ENCODE measurements at regions not wholly inside any gene's neighbourhood (a gene's known extent, or its start where the extent isn't known, plus 50 kb on each side); places are given as distances from the start of the nearest gene placed in this dataset.
A peak's percentile ranks its signal among the peaks of the same experiment; 100 is the strongest.

GRCh38 chr14:76948976-76949375, 79.5 kb downstream of the IRF2BPL start:
- no peak for DNase-seq (ENCODE audit: low read depth in 2 of 2)

GRCh38 chr14:76948213-76948947, 80.1 kb downstream of the IRF2BPL start:
- no peak for DNase-seq (ENCODE audit: low read depth in 2 of 2)

DNA sequence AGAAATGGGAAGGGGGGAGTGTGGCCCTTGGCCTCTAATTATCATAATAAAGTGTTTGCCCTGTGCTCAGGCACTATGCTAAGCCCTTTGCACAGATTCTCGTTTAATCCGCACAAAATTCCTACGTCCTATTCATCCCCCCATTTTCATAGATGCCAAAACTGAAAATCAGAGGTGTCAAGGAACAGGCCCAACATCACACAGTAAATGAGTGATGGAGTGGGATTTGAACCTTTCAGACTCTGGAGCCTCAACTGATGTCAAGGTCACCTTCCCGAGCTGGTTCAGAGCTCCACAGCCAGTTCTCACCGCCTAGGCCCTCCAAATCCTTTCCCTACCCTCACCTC, 80.7 kb downstream of the IRF2BPL start:
- no peak for DNase-seq (ENCODE audit: low read depth in 2 of 2)

DNA sequence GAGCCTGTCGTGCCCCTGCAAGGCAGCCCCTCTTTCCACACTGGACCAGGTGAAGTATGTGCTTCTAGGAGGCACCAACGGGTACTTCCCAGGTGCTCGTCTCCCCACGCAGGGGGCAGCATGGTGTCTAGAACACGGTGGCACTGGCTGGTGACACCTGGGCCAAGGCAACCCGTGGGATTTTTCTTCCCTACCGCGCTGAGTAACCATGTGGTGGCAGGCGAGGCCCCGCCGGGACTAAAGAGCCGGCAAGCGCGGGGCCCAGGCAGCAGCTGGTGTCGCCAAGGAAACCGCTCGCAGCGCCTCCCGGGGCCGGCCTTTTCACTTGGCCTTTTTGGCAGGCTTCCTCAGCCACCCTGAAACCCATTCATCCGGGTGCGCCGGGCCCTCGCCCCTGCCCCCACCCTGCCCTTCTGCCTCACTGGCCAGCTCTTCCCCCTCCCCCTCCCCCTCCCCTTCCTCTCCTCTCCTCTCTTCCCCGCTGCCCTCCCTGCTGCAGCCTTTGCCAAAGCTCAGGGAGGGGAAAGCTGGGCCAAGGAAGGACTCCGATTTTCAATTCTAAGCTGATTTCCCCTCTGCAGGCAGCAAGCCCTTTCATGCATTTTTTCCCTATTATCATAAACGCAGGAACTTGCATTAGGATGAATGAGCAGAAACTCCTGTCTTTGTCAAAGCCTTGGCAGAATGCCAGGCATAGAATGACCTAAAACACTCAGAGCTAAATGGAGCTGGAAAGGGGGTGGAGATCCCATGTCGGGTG, 81.2 kb downstream of the IRF2BPL start:
- peak; percentile 45 to 51 for DNase-seq (ENCODE audit: low read depth in 2 of 2)

- no peak for DNase-seq (ENCODE audit: low read depth in 2 of 2)
These were observed 81.8 kb downstream of the IRF2BPL start for GRCh38 chr14:76946753-76947077.

DNA sequence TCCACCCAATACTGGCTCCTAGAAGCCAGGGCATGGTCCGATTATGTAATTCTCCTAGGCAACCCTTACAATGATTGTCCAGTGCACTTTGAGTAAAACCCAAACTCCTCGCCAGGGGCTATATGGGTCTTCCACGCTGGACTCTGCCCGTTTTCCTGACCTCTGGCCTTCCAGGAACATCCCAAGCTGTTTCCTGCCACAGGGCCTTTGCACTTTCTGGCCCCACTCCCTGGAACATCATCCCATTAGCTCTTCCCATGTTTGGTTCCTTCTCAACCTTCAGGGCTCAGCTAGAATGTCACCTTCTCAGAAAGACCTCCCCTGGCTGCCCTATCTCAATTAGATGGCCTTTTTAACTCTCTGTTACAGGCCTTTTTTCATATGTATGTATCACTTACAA, 85.4 kb downstream of the IRF2BPL start:
- no peak for DNase-seq (ENCODE audit: low read depth in 2 of 2)

GRCh38 chr14:76941946-76942805, 86.3 kb downstream of the IRF2BPL start:
- DNase-seq (ENCODE audit: low read depth in 2 of 2): no peak

DNA sequence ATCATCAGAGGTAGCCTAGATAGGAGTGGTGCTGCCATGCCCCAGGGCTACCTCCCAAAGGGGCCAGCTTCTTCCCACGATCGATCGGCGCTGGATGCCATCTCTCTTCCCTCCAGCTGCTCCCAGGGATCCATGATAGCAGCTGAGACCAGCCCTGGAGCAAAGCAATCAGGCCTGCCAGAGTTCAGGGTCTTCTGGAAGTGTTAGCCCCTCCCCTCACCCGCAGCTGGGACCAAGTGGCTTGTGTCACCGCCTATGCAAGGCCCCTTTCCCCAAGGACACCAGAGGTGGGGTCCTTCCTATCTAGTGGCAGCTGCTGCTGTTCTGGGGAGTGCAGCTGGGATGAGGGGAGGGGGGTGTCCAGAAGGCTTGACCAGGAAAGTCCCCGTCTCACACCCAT, 87.0 kb downstream of the IRF2BPL start:
- DNase-seq (ENCODE audit: low read depth in 2 of 2): no peak

DNA sequence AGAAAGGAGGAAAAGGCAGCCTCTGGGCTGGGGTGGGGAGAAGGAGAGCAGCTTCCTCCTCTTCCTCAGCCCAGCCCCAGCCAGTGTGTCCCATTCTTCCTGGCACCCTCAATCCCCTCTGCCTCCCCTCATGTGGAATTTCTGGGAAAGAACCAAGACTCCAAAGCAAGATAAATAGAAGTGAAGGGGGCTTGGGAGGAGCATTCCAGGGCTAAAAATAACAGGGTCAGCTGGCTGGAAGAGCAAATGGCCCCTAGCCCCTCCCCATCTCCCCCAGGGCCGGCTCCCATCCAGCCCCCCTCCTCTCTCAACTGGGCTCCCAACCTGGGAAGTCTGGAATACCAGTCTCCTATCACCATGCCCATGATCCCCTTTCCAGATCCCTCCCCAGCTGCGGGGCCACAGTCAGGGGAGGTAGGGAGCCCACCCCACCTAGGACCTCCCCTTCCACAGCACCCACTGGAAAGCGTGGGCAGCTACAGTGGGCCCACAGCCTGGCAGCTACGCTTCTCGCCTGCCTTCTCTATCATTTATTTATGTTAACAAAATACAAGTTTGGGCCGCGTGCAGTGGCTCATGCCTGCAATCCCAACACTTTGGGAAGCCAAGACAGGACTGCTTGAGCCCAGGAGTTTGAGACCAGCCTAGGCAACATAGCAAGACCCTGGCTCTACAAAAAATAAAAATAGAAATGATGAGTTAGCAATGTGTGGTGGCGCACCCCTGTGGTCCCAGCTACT, 88.3 kb downstream of the IRF2BPL start:
- no peak for DNase-seq (ENCODE audit: low read depth in 2 of 2)

DNA sequence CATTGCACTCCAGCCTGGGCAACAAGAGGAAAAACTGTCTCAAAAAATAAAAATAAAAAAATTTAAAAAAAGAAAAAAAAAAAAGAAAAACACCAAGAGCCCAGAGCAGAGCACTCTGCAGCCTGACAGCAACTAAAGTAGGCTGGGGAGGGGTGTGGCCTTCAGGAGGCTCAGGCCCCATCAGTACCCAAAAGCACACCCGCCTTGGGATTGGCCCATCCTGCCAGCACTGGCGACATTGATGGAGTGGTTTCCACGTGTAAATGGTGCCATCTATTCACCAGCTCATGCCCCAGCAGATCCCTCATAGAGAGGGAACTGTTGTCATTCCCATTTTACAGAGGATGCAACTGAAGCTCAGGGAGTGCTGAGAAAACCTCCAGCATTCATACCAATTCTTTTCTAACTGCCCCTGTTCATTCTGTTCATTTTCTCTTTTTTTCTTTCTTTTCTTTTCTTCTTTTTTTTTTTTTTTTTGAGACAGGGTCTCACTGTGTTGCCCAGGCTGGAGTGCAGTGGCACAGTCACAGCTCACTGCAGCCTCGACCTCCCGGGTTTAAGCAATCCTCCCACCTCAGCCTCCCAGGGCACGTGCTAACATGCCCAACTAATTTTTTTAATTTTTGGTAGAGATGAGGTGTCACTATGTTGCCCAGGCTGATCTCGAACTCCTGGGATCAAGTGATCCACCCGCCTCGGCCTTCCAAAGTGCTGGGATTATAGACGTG, 89.3 kb downstream of the IRF2BPL start:
- DNase-seq (ENCODE audit: low read depth in 2 of 2): no peak

DNA sequence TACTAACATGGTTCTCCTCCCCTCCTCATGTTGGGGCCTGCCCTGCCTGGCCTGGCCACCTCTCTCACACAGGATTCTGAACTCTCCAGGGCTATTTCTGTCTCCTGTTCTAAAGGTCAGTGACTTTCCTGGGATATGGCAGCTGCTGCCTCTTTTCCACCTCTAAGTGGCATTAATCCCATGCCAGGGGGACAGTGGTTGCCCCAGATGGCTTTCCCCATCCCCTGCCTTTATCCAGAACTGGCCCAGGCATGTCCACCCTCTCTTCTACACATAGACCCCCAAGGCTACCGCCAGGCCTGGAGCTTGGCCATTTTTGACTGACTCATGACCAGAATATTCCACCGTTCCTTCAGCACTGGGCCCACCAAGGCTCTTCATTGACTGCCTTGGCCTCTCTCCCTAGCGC, 90.4 kb downstream of the IRF2BPL start:
- DNase-seq (ENCODE audit: low read depth in 2 of 2): no peak

- no peak for DNase-seq (ENCODE audit: low read depth in 2 of 2)
These were observed 91.1 kb downstream of the IRF2BPL start for GRCh38 chr14:76937181-76938091.

GRCh38 chr14:76936483-76936882, 92.0 kb downstream of the IRF2BPL start:
- no peak for DNase-seq (ENCODE audit: low read depth in 2 of 2)

DNA sequence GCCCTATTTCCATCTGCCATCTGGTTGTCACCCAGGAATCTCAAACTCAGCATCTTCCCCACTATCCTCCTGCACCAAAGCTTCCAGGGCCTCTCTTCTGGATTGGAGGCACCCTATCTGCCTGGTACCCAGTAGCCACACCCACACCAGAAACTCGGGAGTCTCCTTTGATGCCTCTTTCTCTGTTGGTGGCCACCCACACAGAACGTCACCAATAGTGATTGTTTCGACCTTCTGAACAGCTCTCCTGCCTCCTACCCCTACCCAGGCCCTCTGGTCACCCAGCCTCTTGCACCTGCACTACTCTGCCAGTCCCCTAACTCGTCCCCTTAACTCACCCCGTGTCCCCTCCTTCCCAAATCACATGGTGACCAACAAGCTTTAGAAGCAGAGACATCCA, 95.0 kb downstream of the IRF2BPL start:
- DNase-seq (ENCODE audit: low read depth in 2 of 2): no peak

GRCh38 chr14:76931631-76932402, 96.7 kb downstream of the IRF2BPL start:
- DNase-seq (ENCODE audit: low read depth in 2 of 2): no peak

GRCh38 chr14:76930549-76930948, 98.0 kb downstream of the IRF2BPL start:
- no peak for DNase-seq (ENCODE audit: low read depth in 2 of 2)

DNA sequence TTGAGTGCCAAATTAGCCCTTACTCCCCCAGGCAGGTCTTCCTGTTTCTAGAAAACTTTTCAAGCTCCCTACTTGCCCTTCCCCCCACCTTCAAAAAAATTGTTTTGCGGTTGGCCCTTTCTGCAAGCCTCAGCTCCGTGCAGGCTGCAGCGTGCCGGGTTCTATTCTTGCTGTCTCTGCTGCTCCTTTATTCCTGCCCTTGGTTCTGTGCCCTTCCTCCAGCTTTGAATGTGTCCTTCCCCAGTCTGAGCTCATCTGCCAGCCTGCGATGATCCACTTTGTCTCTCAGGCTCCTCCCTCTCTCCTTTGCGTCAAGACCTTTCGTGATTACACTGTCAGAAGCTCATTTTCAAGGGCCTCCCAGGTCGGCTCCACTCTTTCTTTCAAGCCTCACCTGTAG, 98.6 kb downstream of the IRF2BPL start:
- no peak for DNase-seq (ENCODE audit: low read depth in 2 of 2)

DNA sequence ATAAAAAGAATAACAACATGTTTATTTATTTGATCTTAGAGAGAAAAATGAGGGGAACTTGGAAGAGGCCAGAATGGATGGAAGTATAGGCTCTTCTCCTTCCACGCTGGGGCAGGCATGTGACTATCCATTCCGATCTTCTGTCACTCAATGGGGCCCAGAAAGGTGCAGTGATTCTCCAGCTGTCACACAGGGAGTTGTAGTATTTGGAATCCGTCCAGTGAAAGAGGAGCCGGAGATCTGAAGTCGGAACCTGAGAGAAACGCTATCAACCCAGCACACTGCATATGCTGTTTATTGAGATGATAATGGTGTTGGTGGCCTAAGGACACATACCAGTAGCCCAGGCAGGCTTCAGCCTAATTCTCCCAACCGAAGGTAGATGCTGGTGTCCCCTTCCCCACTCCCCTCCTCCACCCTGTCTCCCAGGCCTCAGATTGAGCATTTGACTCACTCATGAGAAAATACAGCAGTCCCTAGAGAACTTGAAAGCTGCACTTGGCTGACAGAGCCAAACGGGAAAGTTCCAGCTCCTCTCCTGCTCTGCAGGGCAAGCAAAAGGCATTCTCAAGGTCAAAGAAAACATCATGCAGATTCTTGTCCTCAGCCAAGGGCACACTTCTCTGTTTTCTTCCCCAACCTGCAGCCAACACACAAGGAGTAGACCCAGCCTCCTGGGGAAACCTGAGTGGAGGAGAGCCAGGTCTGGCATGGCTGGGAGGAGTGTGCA, 100.4 kb downstream of the IRF2BPL start:
- DNase-seq (ENCODE audit: low read depth in 2 of 2): no peak

All from stimulated activated CD8-positive, alpha-beta memory T cell treated with anti-CD3 and anti-CD28 coated beads, Interleukin-7, amount 100 ng/mL, for 1 hour (primary cell).